GM12878 (cell line): ENCODE measurements at regions not wholly inside any gene's neighbourhood (a gene's known extent, or its start where the extent isn't known, plus 50 kb on each side); places are given as distances from the start of the nearest gene placed in this dataset.

Source experiments
- ATAC-seq: fragments of 200-7000 bp; cut with Tn5 transposase; 3 replicates; pipeline ENCODE4 v1.9.1; 2020; ENCODE audit warnings: mild to moderate bottlenecking, moderate library complexity
- BruUV-seq: library from RNA; stranded (reverse); fragments of 400-500 nt; replicated peaks from 2 replicates; lab custom pipeline; 2021; lab: Mats Ljungman, UMichigan
- CTCF ChIA-PET: fragments of 300-600 bp; sonication (Branson Sonifier 250); formaldehyde crosslinking; extraction: SDS; loops from one replicate; lab custom pipeline; 2021; ENCODE audit warnings: inconsistent platforms; lab: Yijun Ruan, JAX
- POLR2A ChIA-PET: fragments of 350-600 bp; formaldehyde crosslinking; extraction: SDS; loops from one replicate; lab custom pipeline; 2021; ENCODE audit warnings: inconsistent platforms; lab: Charles Lee
- RAD21 ChIA-PET: fragments of 300-600 bp; sonication (Branson Sonifier 250); formaldehyde crosslinking; loops from one replicate; lab custom pipeline; 2023; ENCODE audit warnings: antibody characterized with exemption; ENCODE audit not compliant: unreplicated experiment; lab: Charles Lee
- SMC1A ChIA-PET: fragments of 300-600 bp; sonication (Branson Sonifier 250); formaldehyde crosslinking; loops from one replicate; lab custom pipeline; 2023; ENCODE audit not compliant: unreplicated experiment, uncharacterized antibody; lab: Charles Lee
- DNase-seq: peaks from one replicate; pipeline ENCODE4 v3.0.0-alpha.2; 2011; ENCODE audit warnings: low read depth, low spot score
- FAIRE-seq: peaks from 3 replicates; lab custom pipeline; 2011; peaks lifted over from hg19 to GRCh38; lab: Jason Lieb, UNC
- H2AFZ ChIP-seq: 2 replicates; pipeline ENCODE4 v1.6.0; 2011; ENCODE audit warnings: low read depth, low read length, control low read depth; ENCODE audit not compliant: control insufficient read depth
- H3K27ac ChIP-seq: 2 replicates; pipeline ENCODE4 v1.5.1; 2011; ENCODE audit warnings: control low read depth; ENCODE audit not compliant: control insufficient read depth, insufficient read depth
- H3K27me3 ChIP-seq, 2 experiments: replicated peaks in 1 of 2; 2 replicates each; pipeline versions ENCODE4 v1.6.0 to v1.6.1; 2011; ENCODE audit warnings: low read length in 1 of 2; ENCODE audit not compliant: control insufficient read depth in 2 of 2, insufficient read depth in 2 of 2
- H3K36me3 ChIP-seq, 2 experiments: 2 replicates each; pipeline ENCODE4 v1.5.1; 2011; ENCODE audit warnings: low read length in 1 of 2; ENCODE audit not compliant: control insufficient read depth in 2 of 2, insufficient read depth in 2 of 2
- H3K4me1 ChIP-seq: 2 replicates; pipeline ENCODE4 v1.6.1; 2011; ENCODE audit warnings: mild to moderate bottlenecking, low read length, moderate library complexity, mixed read lengths; ENCODE audit not compliant: control insufficient read depth, insufficient read depth
- H3K4me2 ChIP-seq: 2 replicates; pipeline ENCODE4 v1.6.0; 2011; ENCODE audit warnings: control low read depth; ENCODE audit not compliant: control insufficient read depth, insufficient read depth
- H3K4me3 ChIP-seq: fragments of 200-600 bp; sonication (generic); 2 replicates; pipeline ENCODE4 v1.5.1; 2016
- H3K79me2 ChIP-seq: 2 replicates; pipeline ENCODE4 v1.6.0; 2011; ENCODE audit warnings: low read length; ENCODE audit not compliant: control insufficient read depth, insufficient read depth
- H3K9ac ChIP-seq: 2 replicates; pipeline ENCODE4 v1.8.0; 2011; ENCODE audit warnings: low read length, control low read depth, mixed read lengths; ENCODE audit not compliant: control insufficient read depth, insufficient read depth
- H3K9me3 ChIP-seq: replicated peaks from 3 replicates; pipeline ENCODE4 v1.5.1; 2011; ENCODE audit warnings: mild to moderate bottlenecking, low read length; ENCODE audit not compliant: control insufficient read depth, insufficient read depth
- H4K20me1 ChIP-seq: 2 replicates; pipeline ENCODE4 v1.6.0; 2011; ENCODE audit not compliant: control insufficient read depth, insufficient read depth
- BRCA1 ChIP-seq: IDR thresholded peaks from 2 replicates; pipeline ENCODE4 v1.6.1; 2011; ENCODE audit warnings: low read depth, low read length, improper control_type of control experiment
- CREB1 ChIP-seq: IDR thresholded peaks from 2 replicates; pipeline ENCODE4 v1.6.1; 2012; ENCODE audit warnings: low read depth, mild to moderate bottlenecking, inconsistent platforms
- E4F1 ChIP-seq: fragments of 450-650 bp; IDR thresholded peaks from 2 replicates; pipeline ENCODE4 v1.6.1; 2018; ENCODE audit warnings: borderline replicate concordance, mild to moderate bottlenecking; ENCODE audit not compliant: partially characterized antibody
- FOS ChIP-seq: IDR thresholded peaks from 3 replicates; pipeline ENCODE4 v1.6.1; 2011; ENCODE audit warnings: borderline replicate concordance; ENCODE audit not compliant: insufficient read length; ENCODE audit errors: extremely low read depth
- IKZF2 ChIP-seq, 2 experiments: fragments of 450-650 bp; IDR thresholded peaks; 2 replicates each; pipeline ENCODE4 v1.6.1; 2017; ENCODE audit warnings: mild to moderate bottlenecking in 2 of 2, moderate library complexity in 2 of 2
- IRF3 ChIP-seq: fragments of 450-650 bp; IDR thresholded peaks from 2 replicates; pipeline ENCODE4 v1.6.1; 2014; ENCODE audit warnings: mild to moderate bottlenecking
- MLLT1 ChIP-seq: fragments of 450-650 bp; IDR thresholded peaks from 2 replicates; pipeline ENCODE4 v1.6.1; 2016; ENCODE audit warnings: mild to moderate bottlenecking
- MXI1 ChIP-seq: fragments of 150-350 bp; IDR thresholded peaks from 2 replicates; pipeline ENCODE4 v1.6.1; 2011; ENCODE audit warnings: low read depth, mild to moderate bottlenecking, inconsistent platforms, low read length, improper control_type of control experiment
- POLR2A ChIP-seq: IDR thresholded peaks from 2 replicates; pipeline ENCODE4 v1.6.1; 2011; ENCODE audit warnings: low read depth, mild to moderate bottlenecking, low read length
- RAD21 ChIP-seq: IDR thresholded peaks from 2 replicates; pipeline ENCODE4 v1.6.1; 2011; ENCODE audit warnings: mild to moderate bottlenecking, low read depth, low read length, moderate library complexity; ENCODE audit not compliant: insufficient read depth
- SIN3A ChIP-seq: IDR thresholded peaks from 2 replicates; pipeline ENCODE4 v1.6.1; 2012; ENCODE audit warnings: low read depth, low read length, improper control_type of control experiment
- SMAD5 ChIP-seq: IDR thresholded peaks from 2 replicates; pipeline ENCODE4 v1.6.1; 2016; ENCODE audit warnings: antibody characterized with exemption, low read depth
- ZNF207 ChIP-seq: fragments of 450-650 bp; IDR thresholded peaks from 2 replicates; pipeline ENCODE4 v1.6.1; 2014; ENCODE audit warnings: antibody characterized with exemption, mild to moderate bottlenecking, borderline replicate concordance
- WGBS: methylation state at CpG from one replicate; pipeline ENCODE4 v1.1.6; 2016; ENCODE audit warnings: low lambda C conversion rate; ENCODE audit not compliant: insufficient replicate concordance, insufficient coverage; ENCODE audit errors: missing lambda C conversion rate; 5-methylcytosine and 5-hydroxymethylcytosine counted together
- in situ Hi-C: fragments of 300-500 bp; cut with MboI; formaldehyde crosslinking; loops from 9 replicates; pipeline ENCODE4 v1.14.3; 2018; ENCODE audit warnings: mixed read lengths
- intact Hi-C: fragments of 100-400 bp; cut with micrococcal nuclease; formaldehyde crosslinking; loops from one replicate; pipeline ENCODE4 v1.14.2; 2022; ENCODE audit not compliant: unreplicated experiment
- TF ChIP-seq, protein P1 (sequence below): fragments of 450-650 bp; IDR thresholded peaks from 2 replicates; pipeline ENCODE4 v1.6.1; 2016; ENCODE audit warnings: mild to moderate bottlenecking
- TF ChIP-seq, protein P2 (sequence below): fragments of 450-650 bp; IDR thresholded peaks from 2 replicates; pipeline ENCODE4 v1.6.1; 2017; ENCODE audit warnings: mild to moderate bottlenecking

DNA sequence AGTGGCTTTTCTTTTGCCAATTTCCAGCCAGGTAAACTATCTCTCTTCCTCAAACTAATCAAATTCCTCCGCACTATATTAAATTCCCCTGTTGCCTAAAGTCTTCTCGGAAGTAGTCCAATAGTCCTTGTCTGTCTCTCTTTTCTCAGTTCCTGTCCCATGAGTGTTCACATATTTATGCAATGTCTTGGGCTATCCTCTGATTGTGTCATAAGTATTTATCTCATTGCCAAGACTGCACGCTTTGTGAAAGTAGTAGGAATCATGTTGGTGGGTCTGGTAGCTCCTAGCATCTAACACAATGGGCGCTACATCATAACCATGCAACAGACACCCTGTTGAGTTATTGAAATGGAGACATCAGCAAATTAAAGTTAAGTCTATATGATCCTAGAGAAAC is 59.9 kb upstream of the POU3F3 start:
- no peak overlapping the region for H3K4me3 ChIP-seq
- in situ Hi-C loops (no loop called here), intact Hi-C loops (no loop called here)
- no peak overlapping the region for H3K27ac ChIP-seq
- ChIA-PET CTCF (no interaction called here), SMC1A (interaction anchor here (0.6 kb wide), 1 partner anchor 64 kb away, joined by 3 read pairs; no protein-coding TSS in a partner anchor), RAD21 (no interaction called here), POLR2A (no interaction called here)
- BruUV-seq: no TSS peak
- no peaks in the 10 kb centered on the region for H3K79me2 ChIP-seq
- 29% methylated on average over 4 of the region's 4 CpGs for WGBS
- no peaks in the 10 kb centered on the region for H3K4me1 ChIP-seq
- H3K27me3 ChIP-seq: no peaks in the 10 kb centered on the region
- no peak overlapping the region for H3K9ac ChIP-seq
- no peaks in the 10 kb centered on the region for H3K36me3 ChIP-seq
- FAIRE-seq (no peak), ATAC-seq (no peak), DNase-seq (no peak)
- no peak for TF ChIP-seq ZNF207
- TF ChIP-seq IRF3: no peak
- TF ChIP-seq MXI1: no peak
- TF ChIP-seq E4F1: no peak
- no peak for TF ChIP-seq CREB1
- no peak for TF ChIP-seq SIN3A
- TF ChIP-seq BRCA1: no peak
- TF ChIP-seq, protein P1, sequence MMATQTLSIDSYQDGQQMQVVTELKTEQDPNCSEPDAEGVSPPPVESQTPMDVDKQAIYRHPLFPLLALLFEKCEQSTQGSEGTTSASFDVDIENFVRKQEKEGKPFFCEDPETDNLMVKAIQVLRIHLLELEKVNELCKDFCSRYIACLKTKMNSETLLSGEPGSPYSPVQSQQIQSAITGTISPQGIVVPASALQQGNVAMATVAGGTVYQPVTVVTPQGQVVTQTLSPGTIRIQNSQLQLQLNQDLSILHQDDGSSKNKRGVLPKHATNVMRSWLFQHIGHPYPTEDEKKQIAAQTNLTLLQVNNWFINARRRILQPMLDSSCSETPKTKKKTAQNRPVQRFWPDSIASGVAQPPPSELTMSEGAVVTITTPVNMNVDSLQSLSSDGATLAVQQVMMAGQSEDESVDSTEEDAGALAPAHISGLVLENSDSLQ: no peak
- TF ChIP-seq IKZF2 (IDR thresholded peaks at IDR 0.05): no peak
- no peak for TF ChIP-seq SMAD5
- no peak for TF ChIP-seq RAD21
- no peak for TF ChIP-seq MLLT1
- TF ChIP-seq FOS: no peak
- TF ChIP-seq POLR2A: no peak
- TF ChIP-seq, protein P2, sequence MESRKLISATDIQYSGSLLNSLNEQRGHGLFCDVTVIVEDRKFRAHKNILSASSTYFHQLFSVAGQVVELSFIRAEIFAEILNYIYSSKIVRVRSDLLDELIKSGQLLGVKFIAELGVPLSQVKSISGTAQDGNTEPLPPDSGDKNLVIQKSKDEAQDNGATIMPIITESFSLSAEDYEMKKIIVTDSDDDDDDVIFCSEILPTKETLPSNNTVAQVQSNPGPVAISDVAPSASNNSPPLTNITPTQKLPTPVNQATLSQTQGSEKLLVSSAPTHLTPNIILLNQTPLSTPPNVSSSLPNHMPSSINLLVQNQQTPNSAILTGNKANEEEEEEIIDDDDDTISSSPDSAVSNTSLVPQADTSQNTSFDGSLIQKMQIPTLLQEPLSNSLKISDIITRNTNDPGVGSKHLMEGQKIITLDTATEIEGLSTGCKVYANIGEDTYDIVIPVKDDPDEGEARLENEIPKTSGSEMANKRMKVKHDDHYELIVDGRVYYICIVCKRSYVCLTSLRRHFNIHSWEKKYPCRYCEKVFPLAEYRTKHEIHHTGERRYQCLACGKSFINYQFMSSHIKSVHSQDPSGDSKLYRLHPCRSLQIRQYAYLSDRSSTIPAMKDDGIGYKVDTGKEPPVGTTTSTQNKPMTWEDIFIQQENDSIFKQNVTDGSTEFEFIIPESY: no peak
- H3K9me3 ChIP-seq: no peaks in the 10 kb centered on the region
- no peaks in the 10 kb centered on the region for H4K20me1 ChIP-seq
- H2AFZ ChIP-seq: no peak overlapping the region
- H3K4me2 ChIP-seq: no peak overlapping the region
